HEK293 (cell line): ENCODE measurements at regions not wholly inside any gene's neighbourhood (a gene's known extent, or its start where the extent isn't known, plus 50 kb on each side); places are given as distances from the start of the nearest gene placed in this dataset.

Experiments
- PBX3 ChIP-seq: sonication (generic); formaldehyde crosslinking; IDR thresholded peaks from 2 replicates; pipeline ENCODE4 v1.8.1; 2022; ENCODE audit warnings: mild to moderate bottlenecking, moderate library complexity, missing genetic modification reagents
- REST ChIP-seq: fragments of 450-650 bp; formaldehyde crosslinking; IDR thresholded peaks from 2 replicates; pipeline ENCODE4 v1.5.1; 2016; ENCODE audit warnings: missing biosample characterization, missing genetic modification characterization
- SETDB1 ChIP-seq: IDR thresholded peaks from one replicate; pipeline ENCODE4 v1.6.1; 2017; ENCODE audit warnings: mild to moderate bottlenecking, low read length, moderate library complexity, mixed read lengths; ENCODE audit not compliant: insufficient read length
- ZNF148 ChIP-seq: fragments of 450-650 bp; formaldehyde crosslinking; IDR thresholded peaks from 2 replicates; pipeline ENCODE4 v1.5.0; 2017; ENCODE audit warnings: missing biosample characterization, missing genetic modification characterization, borderline replicate concordance
- ZNF311 ChIP-seq: fragments of 450-650 bp; formaldehyde crosslinking; IDR thresholded peaks from 2 replicates; pipeline ENCODE4 v1.5.1; 2017; ENCODE audit warnings: missing biosample characterization, missing genetic modification characterization, borderline replicate concordance
- ZNF423 ChIP-seq: fragments of 450-650 bp; formaldehyde crosslinking; IDR thresholded peaks from 2 replicates; pipeline ENCODE4 v1.5.1; 2016; ENCODE audit warnings: missing biosample characterization, missing genetic modification characterization
- TF ChIP-seq, protein P1 (sequence below): fragments of 450-650 bp; formaldehyde crosslinking; IDR thresholded peaks from 2 replicates; pipeline ENCODE4 v1.5.1; 2016; ENCODE audit warnings: missing biosample characterization, missing genetic modification characterization
- TF ChIP-seq, protein P2 (sequence below): fragments of 450-650 bp; formaldehyde crosslinking; IDR thresholded peaks from 2 replicates; pipeline ENCODE4 v1.5.1; 2016; ENCODE audit warnings: missing biosample characterization, missing genetic modification characterization, low read depth

DNA sequence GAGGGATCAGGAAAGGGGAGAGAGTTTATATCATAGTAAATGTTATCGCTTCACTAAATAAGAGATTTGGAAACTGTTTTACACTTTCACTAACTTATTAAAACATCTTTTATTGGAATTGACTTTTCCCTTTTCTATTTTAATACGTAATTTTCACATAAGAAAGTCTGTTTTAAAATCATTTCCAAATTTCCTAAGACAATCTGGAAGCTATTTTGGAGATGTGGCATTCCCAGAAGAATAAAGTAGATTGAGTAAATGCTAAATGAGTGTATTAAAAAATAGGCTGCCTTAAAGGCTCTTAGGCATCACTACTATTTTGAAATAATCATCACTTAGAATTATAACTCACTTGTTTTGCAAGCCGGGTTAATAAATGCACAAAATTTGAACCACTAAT lies 763.5 kb downstream of the EDEM1 start:
- TF ChIP-seq REST (tag by site-specific recombination) = no peak
- no peak for TF ChIP-seq ZNF148
- TF ChIP-seq, protein P1, sequence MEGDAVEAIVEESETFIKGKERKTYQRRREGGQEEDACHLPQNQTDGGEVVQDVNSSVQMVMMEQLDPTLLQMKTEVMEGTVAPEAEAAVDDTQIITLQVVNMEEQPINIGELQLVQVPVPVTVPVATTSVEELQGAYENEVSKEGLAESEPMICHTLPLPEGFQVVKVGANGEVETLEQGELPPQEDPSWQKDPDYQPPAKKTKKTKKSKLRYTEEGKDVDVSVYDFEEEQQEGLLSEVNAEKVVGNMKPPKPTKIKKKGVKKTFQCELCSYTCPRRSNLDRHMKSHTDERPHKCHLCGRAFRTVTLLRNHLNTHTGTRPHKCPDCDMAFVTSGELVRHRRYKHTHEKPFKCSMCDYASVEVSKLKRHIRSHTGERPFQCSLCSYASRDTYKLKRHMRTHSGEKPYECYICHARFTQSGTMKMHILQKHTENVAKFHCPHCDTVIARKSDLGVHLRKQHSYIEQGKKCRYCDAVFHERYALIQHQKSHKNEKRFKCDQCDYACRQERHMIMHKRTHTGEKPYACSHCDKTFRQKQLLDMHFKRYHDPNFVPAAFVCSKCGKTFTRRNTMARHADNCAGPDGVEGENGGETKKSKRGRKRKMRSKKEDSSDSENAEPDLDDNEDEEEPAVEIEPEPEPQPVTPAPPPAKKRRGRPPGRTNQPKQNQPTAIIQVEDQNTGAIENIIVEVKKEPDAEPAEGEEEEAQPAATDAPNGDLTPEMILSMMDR (tag by site-specific recombination) = no peak
- TF ChIP-seq ZNF423 = no peak
- no peak for TF ChIP-seq PBX3
- TF ChIP-seq SETDB1 = no peak
- TF ChIP-seq, protein P2, sequence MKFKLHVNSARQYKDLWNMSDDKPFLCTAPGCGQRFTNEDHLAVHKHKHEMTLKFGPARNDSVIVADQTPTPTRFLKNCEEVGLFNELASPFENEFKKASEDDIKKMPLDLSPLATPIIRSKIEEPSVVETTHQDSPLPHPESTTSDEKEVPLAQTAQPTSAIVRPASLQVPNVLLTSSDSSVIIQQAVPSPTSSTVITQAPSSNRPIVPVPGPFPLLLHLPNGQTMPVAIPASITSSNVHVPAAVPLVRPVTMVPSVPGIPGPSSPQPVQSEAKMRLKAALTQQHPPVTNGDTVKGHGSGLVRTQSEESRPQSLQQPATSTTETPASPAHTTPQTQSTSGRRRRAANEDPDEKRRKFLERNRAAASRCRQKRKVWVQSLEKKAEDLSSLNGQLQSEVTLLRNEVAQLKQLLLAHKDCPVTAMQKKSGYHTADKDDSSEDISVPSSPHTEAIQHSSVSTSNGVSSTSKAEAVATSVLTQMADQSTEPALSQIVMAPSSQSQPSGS (tag by site-specific recombination) = no peak
- TF ChIP-seq ZNF311 = no peak
